ENCODE measurements at regions not wholly inside any gene's neighbourhood (a gene's known extent, or its start where the extent isn't known, plus 50 kb on each side); places are given as distances from the start of the nearest gene placed in this dataset.

DNA sequence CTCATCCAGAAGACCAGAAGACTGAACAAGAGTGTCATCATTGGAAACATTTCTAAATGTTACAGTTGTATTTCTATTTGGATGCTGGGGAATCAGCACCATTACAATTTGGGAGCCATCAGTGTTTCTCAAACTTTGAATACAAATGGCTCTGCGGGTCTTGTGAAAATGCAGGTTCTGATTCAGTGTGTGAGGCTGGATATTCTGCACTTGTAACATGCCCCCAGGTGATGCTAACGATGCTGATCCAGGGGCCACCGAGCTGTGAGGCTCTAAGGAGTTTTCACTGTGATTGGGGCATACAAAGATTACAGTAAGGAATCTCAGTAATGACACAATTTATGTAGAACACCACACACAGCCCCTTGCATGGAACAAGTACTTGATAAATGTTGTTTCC lies 167.7 kb downstream of the ACTL7B start:
- TF ChIP-seq, protein P1, sequence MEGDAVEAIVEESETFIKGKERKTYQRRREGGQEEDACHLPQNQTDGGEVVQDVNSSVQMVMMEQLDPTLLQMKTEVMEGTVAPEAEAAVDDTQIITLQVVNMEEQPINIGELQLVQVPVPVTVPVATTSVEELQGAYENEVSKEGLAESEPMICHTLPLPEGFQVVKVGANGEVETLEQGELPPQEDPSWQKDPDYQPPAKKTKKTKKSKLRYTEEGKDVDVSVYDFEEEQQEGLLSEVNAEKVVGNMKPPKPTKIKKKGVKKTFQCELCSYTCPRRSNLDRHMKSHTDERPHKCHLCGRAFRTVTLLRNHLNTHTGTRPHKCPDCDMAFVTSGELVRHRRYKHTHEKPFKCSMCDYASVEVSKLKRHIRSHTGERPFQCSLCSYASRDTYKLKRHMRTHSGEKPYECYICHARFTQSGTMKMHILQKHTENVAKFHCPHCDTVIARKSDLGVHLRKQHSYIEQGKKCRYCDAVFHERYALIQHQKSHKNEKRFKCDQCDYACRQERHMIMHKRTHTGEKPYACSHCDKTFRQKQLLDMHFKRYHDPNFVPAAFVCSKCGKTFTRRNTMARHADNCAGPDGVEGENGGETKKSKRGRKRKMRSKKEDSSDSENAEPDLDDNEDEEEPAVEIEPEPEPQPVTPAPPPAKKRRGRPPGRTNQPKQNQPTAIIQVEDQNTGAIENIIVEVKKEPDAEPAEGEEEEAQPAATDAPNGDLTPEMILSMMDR (IDR thresholded peaks at IDR 0.05; ENCODE audit: low read depth, low read length, missing control alignments): no peak
- no peak for DNase-seq (ENCODE audit: low read depth)
- in situ Hi-C loops (cut with HindIII; ENCODE audit: low sequenced_read_pairs): no loop called here
- no peak overlapping the region for H3K4me3 ChIP-seq (ENCODE audit: low read depth, low read length)

DNA sequence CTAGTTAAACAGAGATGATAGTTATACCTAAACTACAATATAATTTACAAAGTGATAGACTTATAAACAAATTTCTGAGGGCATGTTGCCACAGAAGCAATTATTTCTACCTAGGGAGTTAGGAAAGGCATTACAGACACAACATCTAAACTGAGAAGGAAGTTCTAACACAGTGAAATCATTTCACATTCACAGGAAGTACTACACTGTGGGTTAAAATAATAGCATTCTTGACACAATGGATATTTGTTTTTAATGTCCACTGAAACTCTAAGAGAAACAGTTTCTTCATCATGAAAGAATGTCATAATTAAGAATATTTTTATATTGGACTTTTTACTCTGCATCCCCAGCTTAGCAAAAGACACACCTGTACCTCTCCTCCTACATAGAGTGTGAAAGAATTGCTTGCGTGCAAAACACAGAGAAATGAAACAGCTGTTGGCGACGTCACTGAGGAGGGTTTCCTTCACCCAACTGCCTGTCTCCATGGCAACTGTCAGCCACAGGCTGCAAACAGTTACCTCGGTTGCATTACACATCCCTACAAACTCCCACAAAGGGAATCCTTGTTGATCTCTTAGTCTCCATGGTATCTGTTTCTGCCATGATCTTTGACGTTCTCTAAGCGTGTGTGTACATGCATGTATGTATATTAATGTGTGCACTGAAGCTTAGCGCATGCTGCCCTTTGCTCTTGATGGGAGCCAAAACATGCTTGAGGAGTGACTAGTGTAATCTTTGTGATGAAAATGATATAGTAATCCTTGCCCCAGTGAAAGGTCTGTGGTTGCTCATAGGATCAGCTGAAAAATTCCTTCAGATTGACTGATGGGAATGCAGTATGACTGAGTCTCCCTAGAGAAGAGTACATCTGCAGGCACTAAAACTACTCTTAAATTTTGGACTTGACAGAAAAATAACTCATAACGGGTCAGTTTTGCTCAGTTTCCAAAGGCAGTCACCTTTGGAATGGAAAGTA lies 168.5 kb downstream of the ACTL7B start:
- no peak overlapping the region for H3K4me3 ChIP-seq (ENCODE audit: low read depth, low read length)
- no peak for DNase-seq (ENCODE audit: low read depth)
- in situ Hi-C loops (cut with HindIII; ENCODE audit: low sequenced_read_pairs): no loop called here
- TF ChIP-seq, protein P1 (IDR thresholded peaks at IDR 0.05; ENCODE audit: low read depth, low read length, missing control alignments): no peak

- in situ Hi-C loops (cut with HindIII; ENCODE audit: low sequenced_read_pairs): no loop called here
- DNase-seq (ENCODE audit: low read depth): no peak
- TF ChIP-seq, protein P1 (IDR thresholded peaks at IDR 0.05; ENCODE audit: low read depth, low read length, missing control alignments): no peak
- no peak overlapping the region for H3K4me3 ChIP-seq (ENCODE audit: low read depth, low read length)
These were observed 171.3 kb downstream of the ACTL7B start for GRCh38 chr9:108684288-108685025.

- DNase-seq (ENCODE audit: low read depth): no peak
- no peak overlapping the region for H3K4me3 ChIP-seq (ENCODE audit: low read depth, low read length)
- TF ChIP-seq, protein P1 (IDR thresholded peaks at IDR 0.05; ENCODE audit: low read depth, low read length, missing control alignments): no peak
- in situ Hi-C loops (cut with HindIII; ENCODE audit: low sequenced_read_pairs): no loop called here
These were observed 172.5 kb downstream of the ACTL7B start for GRCh38 chr9:108683245-108683644.

GRCh38 chr9:108681851-108682590 lies 173.8 kb downstream of the ACTL7B start:
- no peak overlapping the region for H3K4me3 ChIP-seq (ENCODE audit: low read depth, low read length)
- TF ChIP-seq, protein P1 (IDR thresholded peaks at IDR 0.05; ENCODE audit: low read depth, low read length, missing control alignments): no peak
- in situ Hi-C loops (cut with HindIII; ENCODE audit: low sequenced_read_pairs): no loop called here
- no peak for DNase-seq (ENCODE audit: low read depth)

GRCh38 chr9:108680946-108681345 lies 174.8 kb downstream of the ACTL7B start:
- in situ Hi-C loops (cut with HindIII; ENCODE audit: low sequenced_read_pairs): no loop called here
- TF ChIP-seq, protein P1 (IDR thresholded peaks at IDR 0.05; ENCODE audit: low read depth, low read length, missing control alignments): no peak
- no peak overlapping the region for H3K4me3 ChIP-seq (ENCODE audit: low read depth, low read length)
- no peak for DNase-seq (ENCODE audit: low read depth)

Measured in astrocyte of the cerebellum (primary cell).